ENCODE measurements at regions not wholly inside any gene's neighbourhood (a gene's known extent, or its start where the extent isn't known, plus 50 kb on each side); places are given as distances from the start of the nearest gene placed in this dataset.
"Not testable (repeated sequence)": the region's sequence is repeated elsewhere in the genome, so short reads cannot be mapped to it uniquely, and the experiment has no call there.

- no peak overlapping the region for H3K4me3 ChIP-seq
- H3K9me3 ChIP-seq (ENCODE audit: low read depth) = no peaks in the 10 kb centered on the region
- H3K4me1 Mint-ChIP-seq = no peaks in the 10 kb centered on the region
- H3K4me1 ChIP-seq = no peaks in the 10 kb centered on the region
- no peaks in the 10 kb centered on the region for H4K20me1 ChIP-seq (ENCODE audit: low read depth)
- no peaks in the 10 kb centered on the region for H3K9me3 Mint-ChIP-seq
- no peak overlapping the region for H3K4me2 ChIP-seq
- H3K79me2 ChIP-seq (ENCODE audit: low read depth) = no peaks in the 10 kb centered on the region
- TF ChIP-seq CTCF (IDR thresholded peaks at IDR 0.05) (no peak), EZH2 (IDR thresholded peaks at IDR 0.05) (no peak), EZH2phosphoT487 (IDR thresholded peaks at IDR 0.05) (no peak)
- no peaks in the 10 kb centered on the region for H3F3A ChIP-seq (ENCODE audit: low read depth)
- H3K4me3 Mint-ChIP-seq = no peak overlapping the region
- H3K27me3 Mint-ChIP-seq (ENCODE audit: insufficient read depth, low read depth) = peaks cover 5% of the 10 kb centered on the region
- DNase-seq (ENCODE audit: low spot score) = no peak
- no peak overlapping the region for H2AFZ ChIP-seq (replicated peaks)
- no peaks in the 10 kb centered on the region for H3K36me3 ChIP-seq
- no peak overlapping the region for H3K27ac ChIP-seq
- no peak overlapping the region for H3K27ac Mint-ChIP-seq
- no peaks in the 10 kb centered on the region for H3K27me3 ChIP-seq
- no peaks in the 10 kb centered on the region for H3K36me3 Mint-ChIP-seq
- H3K9ac ChIP-seq = no peak overlapping the region
Measured at GRCh38 chr11:96878299-96879051, 488.7 kb downstream of the JRKL start.

GRCh38 chr11:96882622-96883021 is 492.8 kb downstream of the JRKL start:
- not testable (repeated sequence) for H3K36me3 ChIP-seq; H4K20me1 ChIP-seq (ENCODE audit: low read depth); H3K9me3 Mint-ChIP-seq; H3K27me3 Mint-ChIP-seq (ENCODE audit: insufficient read depth, low read depth); H3K27ac Mint-ChIP-seq; H3K4me3 ChIP-seq; H3K4me2 ChIP-seq; H2AFZ ChIP-seq (replicated peaks); H3K4me1 Mint-ChIP-seq; H3K79me2 ChIP-seq (ENCODE audit: low read depth); H3F3A ChIP-seq (ENCODE audit: low read depth); H3K27ac ChIP-seq; H3K9me3 ChIP-seq (ENCODE audit: low read depth); H3K4me3 Mint-ChIP-seq; DNase-seq (ENCODE audit: low spot score); H3K9ac ChIP-seq; H3K36me3 Mint-ChIP-seq; H3K27me3 ChIP-seq; H3K4me1 ChIP-seq

- Histone ChIP-seq H3K4me1 (no peaks in the 10 kb centered on the region), H3K27ac (no peak overlapping the region), H3K9ac (no peak overlapping the region), H3K4me3 (no peak overlapping the region), H3K27me3 (no peaks in the 10 kb centered on the region), H3K36me3 (no peaks in the 10 kb centered on the region), H2AFZ (replicated peaks) (no peak overlapping the region), H3K79me2 (ENCODE audit: low read depth) (no peaks in the 10 kb centered on the region), H3K9me3 (ENCODE audit: low read depth) (no peaks in the 10 kb centered on the region), H4K20me1 (ENCODE audit: low read depth) (no peaks in the 10 kb centered on the region), H3F3A (ENCODE audit: low read depth) (no peaks in the 10 kb centered on the region), H3K4me2 (no peak overlapping the region)
- no peak for DNase-seq (ENCODE audit: low spot score)
- H3K27me3 Mint-ChIP-seq (ENCODE audit: insufficient read depth, low read depth) = no peaks in the 10 kb centered on the region
- H3K36me3 Mint-ChIP-seq = no peaks in the 10 kb centered on the region
- H3K27ac Mint-ChIP-seq = no peak overlapping the region
- H3K9me3 Mint-ChIP-seq = no peaks in the 10 kb centered on the region
- no peak for TF ChIP-seq EZH2phosphoT487 (IDR thresholded peaks at IDR 0.05)
- no peak for TF ChIP-seq CTCF (IDR thresholded peaks at IDR 0.05)
- no peak for TF ChIP-seq EZH2 (IDR thresholded peaks at IDR 0.05)
- H3K4me1 Mint-ChIP-seq = no peaks in the 10 kb centered on the region
- H3K4me3 Mint-ChIP-seq = no peak overlapping the region
Measured at GRCh38 chr11:96885405-96885804, 495.6 kb downstream of the JRKL start.

- no peaks in the 10 kb centered on the region for H3K27me3 Mint-ChIP-seq (ENCODE audit: insufficient read depth, low read depth)
- no peak overlapping the region for H3K4me3 Mint-ChIP-seq
Measured at GRCh38 chr11:96885912-96886311, 496.1 kb downstream of the JRKL start.

More at GRCh38 chr11:96885912-96886311, 496.1 kb downstream of the JRKL start:
- H3K27ac Mint-ChIP-seq = no peak overlapping the region
- no peaks in the 10 kb centered on the region for H3K36me3 Mint-ChIP-seq
- H3K4me1 Mint-ChIP-seq = no peaks in the 10 kb centered on the region
- H3K36me3 ChIP-seq = no peaks in the 10 kb centered on the region
- no peak overlapping the region for H3K9ac ChIP-seq
- no peaks in the 10 kb centered on the region for H3K27me3 ChIP-seq
- DNase-seq (ENCODE audit: low spot score) = no peak
- TF ChIP-seq EZH2 (IDR thresholded peaks at IDR 0.05) (no peak), EZH2phosphoT487 (IDR thresholded peaks at IDR 0.05) (no peak), CTCF (IDR thresholded peaks at IDR 0.05) (no peak)
- H3F3A ChIP-seq (ENCODE audit: low read depth) = no peaks in the 10 kb centered on the region
- no peaks in the 10 kb centered on the region for H3K9me3 Mint-ChIP-seq
- H3K27ac ChIP-seq = no peak overlapping the region
- no peak overlapping the region for H3K4me3 ChIP-seq
- H3K79me2 ChIP-seq (ENCODE audit: low read depth) = no peaks in the 10 kb centered on the region
- no peaks in the 10 kb centered on the region for H4K20me1 ChIP-seq (ENCODE audit: low read depth)
- no peaks in the 10 kb centered on the region for H3K9me3 ChIP-seq (ENCODE audit: low read depth)
- no peaks in the 10 kb centered on the region for H3K4me1 ChIP-seq
- no peak overlapping the region for H3K4me2 ChIP-seq
- no peak overlapping the region for H2AFZ ChIP-seq (replicated peaks)
